Keratinocyte (primary cell): ENCODE measurements at regions not wholly inside any gene's neighbourhood (a gene's known extent, or its start where the extent isn't known, plus 50 kb on each side); places are given as distances from the start of the nearest gene placed in this dataset.

Experiments used
- CTCF ChIP-seq, 3 experiments: IDR thresholded peaks in 1 of 3; conservative IDR thresholded peaks in 1 of 3; optimal IDR thresholded peaks in 1 of 3; 2 replicates in 2 of 3; 3 replicates in 1 of 3; pipeline versions ENCODE3 to v1.5.1; 2011; ENCODE audit warnings: low read length in 3 of 3, mild to moderate bottlenecking in 3 of 3, moderate library complexity in 2 of 3, control low read depth in 1 of 3, inconsistent platforms in 1 of 3; ENCODE audit not compliant: insufficient read depth in 2 of 3; ENCODE audit errors: extremely low read depth in 1 of 3
- EZH2 ChIP-seq: IDR thresholded peaks from one replicate; pipeline ENCODE4 v1.6.1; 2012; ENCODE audit warnings: inconsistent platforms, mild to moderate bottlenecking, low read length, moderate library complexity

GRCh38 chr5:88487066-88487465, 218.4 kb upstream of the TMEM161B start:
- no peak for TF ChIP-seq CTCF (optimal IDR thresholded peaks at IDR 0.05 in 1 of 3, IDR thresholded peaks at IDR 0.05 in 1 of 3, conservative IDR thresholded peaks at IDR 0.05 in 1 of 3; ENCODE audit: extremely low read depth in 1 of 3, insufficient read depth in 2 of 3, low read length in 3 of 3)
- no peak for TF ChIP-seq EZH2
